ENCODE measurements at regions not wholly inside any gene's neighbourhood (a gene's known extent, or its start where the extent isn't known, plus 50 kb on each side); places are given as distances from the start of the nearest gene placed in this dataset.
A peak's percentile ranks its signal among the peaks of the same experiment; 100 is the strongest.

DNA sequence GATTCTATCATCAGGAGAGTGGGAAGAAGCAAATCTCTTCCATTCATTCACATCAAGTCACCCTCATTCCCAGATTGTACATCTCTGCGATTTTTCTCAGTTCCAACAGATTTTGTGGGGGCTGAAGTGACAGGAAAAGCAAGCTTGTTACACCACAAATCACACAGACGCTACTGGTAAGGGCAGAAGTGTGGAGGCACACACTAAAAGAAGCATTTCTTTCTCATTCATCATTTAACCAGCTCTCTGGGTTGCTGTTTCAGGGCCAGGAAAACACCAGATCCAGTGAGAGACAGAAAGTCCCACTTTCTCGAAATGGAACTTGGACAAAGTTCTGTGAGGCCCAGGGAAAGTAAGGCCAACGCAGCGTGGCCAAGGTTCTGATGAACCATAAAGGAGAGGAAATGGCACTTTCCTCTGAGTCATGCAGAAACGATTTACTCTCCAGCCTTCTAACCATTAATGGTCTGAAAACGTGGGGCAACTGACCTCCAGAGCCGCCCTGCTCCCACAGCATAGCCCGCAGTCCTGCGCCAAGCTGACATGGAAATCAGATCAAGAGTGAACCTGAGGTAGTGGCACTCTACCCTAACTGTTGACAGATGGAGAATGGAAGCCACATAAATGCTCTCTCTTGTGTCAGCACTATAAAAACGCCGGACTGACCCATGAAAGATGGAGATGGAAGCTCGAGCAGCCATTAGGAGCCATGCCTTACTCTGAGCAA, 191.0 kb downstream of the C1D start:
- no peak for DNase-seq

DNA sequence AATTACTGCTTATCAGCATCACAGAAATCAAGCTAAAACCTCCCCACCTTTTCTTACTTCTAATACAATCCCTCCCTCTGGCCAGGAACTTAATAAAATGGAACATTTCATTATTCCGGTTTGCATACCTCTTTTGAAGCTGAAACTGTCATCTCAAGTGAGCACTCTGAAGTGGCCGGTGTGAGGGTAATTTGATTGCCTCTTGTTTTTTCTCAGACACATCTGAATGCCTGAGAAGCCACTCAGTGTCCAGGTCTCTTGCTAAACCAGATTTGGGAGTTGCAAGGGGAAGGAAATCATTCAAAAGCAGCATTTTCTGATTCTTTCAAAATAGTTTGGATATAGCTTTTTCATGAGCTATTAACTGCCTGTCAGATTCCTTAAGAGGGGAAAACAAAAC, 190.3 kb downstream of the C1D start:
- DNase-seq, result no peak

DNA sequence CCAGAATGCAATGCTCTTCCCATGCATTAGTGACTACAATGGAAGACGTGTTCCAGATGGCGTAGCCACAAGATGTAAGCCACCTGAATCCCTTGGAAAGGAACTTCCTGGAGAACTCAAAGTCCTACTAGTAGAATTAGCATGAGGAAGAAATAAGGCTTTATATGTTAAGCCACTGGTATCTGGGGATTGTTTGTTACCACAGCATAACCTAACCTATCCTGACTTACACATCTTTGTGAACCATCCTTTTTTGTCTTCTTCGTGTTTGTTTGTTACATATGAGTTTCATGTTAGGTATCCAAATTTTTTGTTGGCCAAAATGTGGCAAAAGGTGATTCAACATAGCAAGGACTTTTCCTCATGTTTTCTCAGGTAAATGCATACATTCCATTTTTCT, 188.9 kb downstream of the C1D start:
- no peak for DNase-seq

DNA sequence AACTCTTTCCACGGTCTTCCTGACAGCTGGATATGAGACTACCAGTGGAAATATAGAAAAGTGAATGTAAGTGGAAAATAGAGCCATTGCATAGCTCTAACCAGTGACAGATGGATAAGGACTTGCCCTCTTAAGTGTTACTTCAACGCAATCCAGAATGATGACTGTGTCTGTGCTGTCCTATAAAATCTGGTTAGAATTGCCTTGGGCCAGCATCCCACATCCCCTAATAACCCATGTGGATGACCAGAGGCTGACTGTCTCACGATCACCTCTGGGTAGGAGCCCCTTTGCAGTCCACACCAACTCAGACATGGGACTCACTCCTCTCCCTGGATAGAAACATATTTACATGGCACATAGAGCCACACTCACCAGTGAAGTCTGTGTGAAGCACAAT, 186.6 kb downstream of the C1D start:
- no peak for DNase-seq

GRCh38 chr2:67877301-67877700, 185.5 kb downstream of the C1D start:
- no peak for DNase-seq

DNA sequence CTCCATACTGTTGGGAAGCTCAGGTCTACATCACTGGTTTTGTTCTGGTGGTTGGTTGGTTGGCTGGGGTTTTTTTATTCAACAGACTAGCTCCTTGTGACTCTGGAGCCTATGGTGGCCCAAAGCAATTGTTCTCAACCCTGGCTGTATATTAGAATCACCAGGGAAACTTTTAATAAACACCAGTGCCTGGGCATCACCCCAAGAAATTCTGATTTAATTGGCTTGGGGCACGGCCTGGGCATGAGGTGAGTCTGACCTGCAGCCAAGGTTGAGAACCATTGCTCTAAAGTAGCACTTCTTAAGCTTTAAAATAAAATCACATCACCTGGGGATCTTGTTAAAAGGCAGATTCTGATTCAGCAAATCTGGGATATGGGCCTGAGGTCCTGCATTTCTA, 184.1 kb downstream of the C1D start:
- DNase-seq, result no peak

DNA sequence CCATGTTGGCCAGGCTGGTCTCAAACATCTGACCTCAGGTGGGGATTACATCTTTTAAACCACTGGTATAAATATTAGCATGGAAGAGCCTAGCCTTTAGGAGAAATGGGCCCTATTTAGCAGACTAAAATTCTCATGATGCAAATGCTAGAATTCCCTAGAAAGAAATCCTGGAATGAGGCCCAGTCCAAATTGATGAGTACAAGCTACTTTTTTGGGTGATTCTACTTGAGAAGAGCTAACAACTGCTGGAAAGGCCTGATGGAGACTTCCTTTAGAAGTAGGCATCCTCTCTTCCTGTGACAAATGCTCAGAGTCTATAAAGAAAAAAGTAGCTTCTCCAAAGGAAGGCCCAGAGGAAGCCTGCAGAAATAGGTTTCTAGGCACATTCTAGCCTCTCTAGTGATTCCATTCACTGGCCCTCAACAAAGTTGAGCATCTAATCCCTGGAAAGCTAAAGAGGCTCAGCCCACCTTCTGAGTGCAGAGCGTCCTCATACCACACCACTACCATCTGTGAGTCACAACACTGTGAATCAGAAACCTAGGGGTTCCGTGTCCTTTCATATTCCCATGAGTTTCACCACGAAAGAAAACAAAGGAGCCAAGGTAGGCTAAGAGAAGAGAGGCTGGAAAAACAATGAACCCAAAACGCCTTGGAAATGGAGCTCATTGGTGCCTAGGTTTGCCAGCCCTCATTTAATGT, 183.1 kb downstream of the C1D start:
- DNase-seq, result no peak

DNA sequence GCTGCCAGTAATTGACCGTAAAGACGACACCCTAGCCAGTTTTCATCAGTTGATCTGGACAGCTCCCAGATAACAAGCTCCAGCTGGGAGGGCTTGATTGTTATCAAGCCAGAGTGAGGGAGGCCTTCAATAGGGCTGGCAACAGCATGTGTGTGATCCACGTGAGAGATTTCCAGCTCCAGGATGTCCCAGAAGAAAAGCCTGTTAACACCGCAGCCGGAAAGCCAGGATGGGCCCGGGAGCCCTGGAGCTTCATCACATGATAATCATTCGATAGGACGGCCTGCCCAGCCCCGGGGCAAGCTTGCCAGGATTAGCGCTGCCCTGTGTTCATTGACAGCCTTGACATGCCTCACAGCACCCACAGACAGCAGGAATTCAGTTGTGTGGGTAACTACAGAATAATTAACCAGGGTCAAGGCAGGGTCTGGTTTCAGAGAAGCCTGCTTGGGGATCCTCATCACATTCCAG, 182.5 kb downstream of the C1D start:
- peak; percentile 62 for DNase-seq

- no peak for DNase-seq
Observed at GRCh38 chr2:67881816-67882215, 181.0 kb downstream of the C1D start.

GRCh38 chr2:67883316-67884087, 179.3 kb downstream of the C1D start:
- no peak for DNase-seq

DNA sequence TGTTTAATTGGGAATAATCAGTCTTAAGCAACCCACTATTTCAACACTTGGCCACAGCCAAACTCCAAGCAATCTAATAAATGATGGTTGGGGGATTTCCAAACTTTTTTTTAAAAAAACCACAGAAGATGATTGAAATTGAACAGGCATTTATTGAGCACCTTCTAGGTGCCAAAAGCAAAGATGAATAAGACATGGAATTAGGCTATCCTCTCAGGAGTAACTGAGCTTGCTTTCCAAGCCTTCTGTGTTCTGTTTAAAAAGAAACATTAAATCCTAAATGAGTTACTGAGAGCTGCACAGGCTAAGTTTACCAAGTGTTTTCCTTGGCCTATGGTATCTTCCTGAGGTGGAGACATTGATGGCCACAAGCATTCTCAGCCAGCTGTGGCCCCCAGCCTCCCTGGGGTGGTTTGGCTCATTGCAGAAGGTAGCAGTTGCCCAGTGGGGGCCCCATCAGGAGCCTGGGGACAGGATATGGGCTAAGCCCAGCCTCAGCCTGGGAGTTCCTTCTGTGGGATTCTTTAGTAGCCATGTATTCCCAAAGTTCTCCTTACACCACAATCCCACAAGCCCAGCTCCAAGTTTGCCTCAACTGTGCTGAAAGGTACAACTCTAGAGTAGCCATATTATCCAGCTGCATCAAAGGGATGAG, 174.3 kb downstream of the C1D start:
- DNase-seq, result no peak

GRCh38 chr2:67889056-67889455, 173.7 kb downstream of the C1D start:
- DNase-seq, result no peak

GRCh38 chr2:67891642-67892041, 171.2 kb downstream of the C1D start:
- no peak for DNase-seq

- DNase-seq, result no peak
Observed at GRCh38 chr2:67892339-67892846, 170.4 kb downstream of the C1D start.

DNA sequence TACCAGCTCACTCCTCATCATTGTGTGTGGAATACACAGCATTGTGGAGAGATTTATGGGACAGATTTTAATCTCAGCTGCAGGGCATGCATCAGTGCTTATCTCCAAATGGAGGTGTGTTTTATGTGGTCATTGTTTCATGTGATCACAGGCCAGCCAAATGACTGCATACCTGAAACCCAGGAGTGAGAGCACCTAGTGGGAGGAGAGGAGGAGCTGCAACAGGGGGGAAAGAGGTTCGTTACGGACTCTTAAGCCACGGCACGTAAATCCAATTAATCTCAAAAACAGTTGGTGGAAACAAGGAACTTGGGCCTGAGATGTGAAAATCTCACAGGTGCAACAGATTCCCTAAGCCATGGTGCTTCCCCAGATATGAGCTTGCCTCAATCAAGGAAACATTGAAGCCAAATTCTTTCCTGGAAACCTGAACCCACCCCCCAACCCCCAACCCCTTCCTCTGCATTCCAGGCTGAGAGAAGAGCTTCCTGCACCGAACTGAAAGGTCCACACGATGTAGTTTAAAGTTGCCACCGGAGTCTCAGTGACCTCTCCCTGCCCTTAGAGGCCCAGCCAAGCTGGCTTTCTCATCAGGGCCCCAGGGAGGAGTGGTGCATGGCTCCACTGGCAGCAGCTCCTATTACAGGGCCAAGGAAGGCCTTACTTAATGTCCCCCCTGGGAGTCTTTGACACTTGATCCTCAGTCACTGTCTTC, 167.4 kb downstream of the C1D start:
- DNase-seq, result peak; percentile 87

GRCh38 chr2:67896076-67896475, 166.7 kb downstream of the C1D start:
- DNase-seq, result peak; percentile 66

DNA sequence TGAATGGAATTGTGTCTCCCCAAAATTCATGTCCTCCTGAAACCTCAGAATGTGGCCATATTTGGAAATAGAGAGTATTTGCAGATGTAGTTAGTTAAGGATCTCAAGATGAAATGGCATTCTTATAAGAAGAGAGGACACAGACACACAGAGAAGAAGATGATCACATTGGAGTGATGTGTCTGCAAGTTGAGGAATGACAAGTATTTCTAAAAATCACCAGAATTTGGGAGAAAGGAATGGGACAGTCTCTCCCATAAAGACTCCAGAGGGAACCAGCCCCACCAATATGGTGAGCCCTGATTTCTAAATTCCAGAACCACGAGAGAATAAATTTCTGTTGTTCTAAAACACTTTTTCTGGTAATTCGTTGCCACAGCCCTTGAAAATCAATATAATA, 166.3 kb downstream of the C1D start:
- DNase-seq, result no peak

- no peak for DNase-seq
Observed at GRCh38 chr2:67898595-67898994, 164.2 kb downstream of the C1D start.

- no peak for DNase-seq
Observed at GRCh38 chr2:67899187-67899586, 163.6 kb downstream of the C1D start.

DNA sequence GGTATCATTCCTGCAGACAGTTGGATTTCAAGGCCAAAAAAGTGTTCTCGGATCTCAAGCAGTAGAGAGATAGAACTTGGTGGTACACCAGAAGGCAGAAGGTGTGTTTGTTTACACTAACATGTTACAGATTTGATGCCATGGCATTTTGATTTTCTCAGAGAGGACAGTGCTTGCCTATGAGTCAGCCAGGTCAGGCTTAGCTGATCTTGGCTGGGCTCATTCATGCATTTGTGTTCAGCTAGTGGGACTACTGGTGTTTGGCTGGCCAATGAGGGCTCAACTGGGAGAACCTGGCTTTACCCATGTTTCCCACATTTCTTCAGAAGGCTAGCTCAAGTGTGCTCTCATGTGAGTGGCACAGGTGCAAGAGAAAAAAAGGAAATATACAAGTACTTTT, 162.0 kb downstream of the C1D start:
- DNase-seq, result no peak

GRCh38 chr2:67904566-67904965, 158.2 kb downstream of the C1D start:
- no peak for DNase-seq

Data from renal pelvis (tissue), 1 donor.